Right lobe of liver (tissue), 4 donors: ENCODE measurements at regions not wholly inside any gene's neighbourhood (a gene's known extent, or its start where the extent isn't known, plus 50 kb on each side); places are given as distances from the start of the nearest gene placed in this dataset.

Experiments
- POLR2A ChIP-seq: fragments of 450-650 bp; IDR thresholded peaks from one replicate; pipeline ENCODE4 v1.6.1; 2017; ENCODE audit warnings: antibody characterized with exemption, mild to moderate bottlenecking
- TF ChIP-seq, protein P1 (sequence below), 4 donors: fragments of 200-600 bp in 3 of 4; fragments of 450-650 bp in 1 of 4; IDR thresholded peaks; one replicate each; pipeline versions ENCODE4 v1.5.1 to v1.8.0; 2016 to 2022; ENCODE audit warnings: antibody characterized with exemption in 4 of 4, mild to moderate bottlenecking in 2 of 4
- donor health status: DM: no; HTN: no; CAD: no.
- donor health status: DM: no; HTN: no; CAD: no.
- donor health status: DM: no; HTN: yes; CAD: no.

DNA sequence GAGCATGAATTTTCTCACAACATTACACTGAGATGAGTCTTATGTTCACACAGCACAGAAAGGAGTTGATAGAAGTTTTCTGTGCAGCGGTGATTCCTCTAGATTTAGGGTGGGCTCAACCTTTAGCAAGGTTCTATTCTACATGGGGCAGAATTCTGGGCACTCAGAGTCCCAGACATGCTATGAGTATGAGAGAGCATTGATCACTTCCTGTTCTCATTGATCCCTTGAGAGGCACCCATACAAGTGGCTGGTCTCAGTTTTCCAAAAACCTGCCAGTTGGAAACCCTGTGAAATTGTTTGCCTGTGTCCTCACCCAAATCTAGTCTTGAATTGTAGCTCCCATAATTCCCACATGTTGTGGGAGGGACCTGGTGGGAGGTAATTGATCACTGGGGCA, 112.5 kb upstream of the NR2F2 start:
- TF ChIP-seq, protein P1, sequence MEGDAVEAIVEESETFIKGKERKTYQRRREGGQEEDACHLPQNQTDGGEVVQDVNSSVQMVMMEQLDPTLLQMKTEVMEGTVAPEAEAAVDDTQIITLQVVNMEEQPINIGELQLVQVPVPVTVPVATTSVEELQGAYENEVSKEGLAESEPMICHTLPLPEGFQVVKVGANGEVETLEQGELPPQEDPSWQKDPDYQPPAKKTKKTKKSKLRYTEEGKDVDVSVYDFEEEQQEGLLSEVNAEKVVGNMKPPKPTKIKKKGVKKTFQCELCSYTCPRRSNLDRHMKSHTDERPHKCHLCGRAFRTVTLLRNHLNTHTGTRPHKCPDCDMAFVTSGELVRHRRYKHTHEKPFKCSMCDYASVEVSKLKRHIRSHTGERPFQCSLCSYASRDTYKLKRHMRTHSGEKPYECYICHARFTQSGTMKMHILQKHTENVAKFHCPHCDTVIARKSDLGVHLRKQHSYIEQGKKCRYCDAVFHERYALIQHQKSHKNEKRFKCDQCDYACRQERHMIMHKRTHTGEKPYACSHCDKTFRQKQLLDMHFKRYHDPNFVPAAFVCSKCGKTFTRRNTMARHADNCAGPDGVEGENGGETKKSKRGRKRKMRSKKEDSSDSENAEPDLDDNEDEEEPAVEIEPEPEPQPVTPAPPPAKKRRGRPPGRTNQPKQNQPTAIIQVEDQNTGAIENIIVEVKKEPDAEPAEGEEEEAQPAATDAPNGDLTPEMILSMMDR (IDR thresholded peaks at IDR 0.05) = no peak
- TF ChIP-seq POLR2A = no peak
